AG09319 (cell line): ENCODE measurements at regions not wholly inside any gene's neighbourhood (a gene's known extent, or its start where the extent isn't known, plus 50 kb on each side); places are given as distances from the start of the nearest gene placed in this dataset.
"Not testable (repeated sequence)": the region's sequence is repeated elsewhere in the genome, so short reads cannot be mapped to it uniquely, and the experiment has no call there.

Experiments
- DNase-seq: peaks from one replicate; pipeline ENCODE4 v3.0.0-alpha.2; 2010; ENCODE audit warnings: low read depth; ENCODE audit errors: extremely low read depth
- TF ChIP-seq, protein P1 (sequence below): IDR thresholded peaks from 2 replicates; pipeline ENCODE4 v1.5.1; 2011; ENCODE audit warnings: low read depth, mild to moderate bottlenecking, inconsistent platforms, low read length, moderate library complexity

DNA sequence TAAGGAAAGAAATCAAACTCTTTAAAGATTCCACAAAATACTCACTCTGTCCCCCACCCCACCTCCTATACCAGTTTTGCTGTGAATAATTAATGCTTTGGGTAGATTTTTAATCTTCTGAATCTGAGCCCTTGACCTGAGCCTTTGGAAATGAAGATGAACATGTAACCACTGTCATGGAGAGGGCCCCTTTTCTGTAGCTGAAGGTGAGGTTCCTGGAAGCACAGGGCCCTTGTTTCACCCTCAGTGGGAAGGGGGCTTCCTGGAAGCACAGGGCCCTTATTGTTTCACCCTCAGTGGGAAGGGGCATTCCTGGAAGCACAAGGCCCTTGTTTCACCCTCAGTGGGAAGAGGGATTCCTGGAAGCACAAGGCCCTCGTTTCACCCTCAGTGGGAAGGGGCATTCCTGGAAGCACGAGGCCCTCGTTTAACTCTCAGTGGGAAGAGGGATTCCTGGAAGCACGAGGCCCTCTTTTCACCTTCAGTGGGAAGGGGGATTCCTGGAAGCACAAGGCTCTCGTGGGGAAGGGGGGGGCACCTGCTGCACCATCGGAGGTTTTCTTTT, 75.7 kb downstream of the DACT2 start:
- TF ChIP-seq, protein P1, sequence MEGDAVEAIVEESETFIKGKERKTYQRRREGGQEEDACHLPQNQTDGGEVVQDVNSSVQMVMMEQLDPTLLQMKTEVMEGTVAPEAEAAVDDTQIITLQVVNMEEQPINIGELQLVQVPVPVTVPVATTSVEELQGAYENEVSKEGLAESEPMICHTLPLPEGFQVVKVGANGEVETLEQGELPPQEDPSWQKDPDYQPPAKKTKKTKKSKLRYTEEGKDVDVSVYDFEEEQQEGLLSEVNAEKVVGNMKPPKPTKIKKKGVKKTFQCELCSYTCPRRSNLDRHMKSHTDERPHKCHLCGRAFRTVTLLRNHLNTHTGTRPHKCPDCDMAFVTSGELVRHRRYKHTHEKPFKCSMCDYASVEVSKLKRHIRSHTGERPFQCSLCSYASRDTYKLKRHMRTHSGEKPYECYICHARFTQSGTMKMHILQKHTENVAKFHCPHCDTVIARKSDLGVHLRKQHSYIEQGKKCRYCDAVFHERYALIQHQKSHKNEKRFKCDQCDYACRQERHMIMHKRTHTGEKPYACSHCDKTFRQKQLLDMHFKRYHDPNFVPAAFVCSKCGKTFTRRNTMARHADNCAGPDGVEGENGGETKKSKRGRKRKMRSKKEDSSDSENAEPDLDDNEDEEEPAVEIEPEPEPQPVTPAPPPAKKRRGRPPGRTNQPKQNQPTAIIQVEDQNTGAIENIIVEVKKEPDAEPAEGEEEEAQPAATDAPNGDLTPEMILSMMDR = no peak
- DNase-seq = no peak

- TF ChIP-seq, protein P1 = no peak
- no peak for DNase-seq
Measured at GRCh38 chr6:168242940-168243225, 76.7 kb downstream of the DACT2 start.

GRCh38 chr6:168242111-168242939, 77.3 kb downstream of the DACT2 start:
- DNase-seq = no peak

GRCh38 chr6:168240160-168240559, 79.4 kb downstream of the DACT2 start:
- DNase-seq = no peak

More at GRCh38 chr6:168242111-168242939, 77.3 kb downstream of the DACT2 start:
- TF ChIP-seq, protein P1 = no peak

DNA sequence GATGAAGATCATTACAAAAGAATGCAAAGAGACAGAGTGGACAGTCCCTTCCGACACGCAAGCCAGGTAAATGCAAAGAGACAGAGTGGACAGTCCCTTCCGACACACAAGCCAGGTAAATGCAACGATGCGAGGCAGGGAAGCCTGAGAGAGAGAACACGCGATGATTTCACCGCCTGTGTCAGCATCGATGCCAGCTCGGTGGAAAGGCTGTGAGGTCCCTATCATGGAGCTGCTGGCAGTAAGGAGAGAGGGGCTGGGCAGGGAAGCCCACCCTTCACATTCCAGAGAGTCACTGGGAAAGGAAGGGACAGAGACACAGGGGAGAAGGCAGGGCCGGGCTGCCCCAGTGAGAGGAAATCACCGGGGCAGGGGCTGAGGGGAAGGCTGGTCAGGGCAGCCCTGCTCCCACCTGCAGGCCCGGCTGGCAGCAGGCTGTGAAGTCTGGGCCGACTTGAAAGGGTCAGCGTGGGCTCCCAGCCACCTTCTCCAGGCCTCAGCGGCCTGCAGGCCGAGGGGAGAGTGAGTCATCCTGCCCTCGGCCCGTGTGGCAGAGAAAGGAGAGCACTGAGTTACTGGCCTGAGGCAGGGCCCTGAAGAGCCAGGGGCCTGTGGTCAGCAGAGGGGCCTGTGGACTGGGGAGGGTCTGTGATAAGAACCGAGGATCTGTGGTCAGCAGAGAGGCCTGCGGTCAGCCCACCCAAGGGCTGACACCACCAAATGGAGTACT, 80.4 kb downstream of the DACT2 start:
- DNase-seq = no peak

More at GRCh38 chr6:168240160-168240559, 79.4 kb downstream of the DACT2 start:
- TF ChIP-seq, protein P1 = no peak

GRCh38 chr6:168238159-168238909, 81.2 kb downstream of the DACT2 start:
- TF ChIP-seq, protein P1 = no peak

More for the DNA sequence above, 80.4 kb downstream of the DACT2 start:
- TF ChIP-seq, protein P1 = no peak

DNA sequence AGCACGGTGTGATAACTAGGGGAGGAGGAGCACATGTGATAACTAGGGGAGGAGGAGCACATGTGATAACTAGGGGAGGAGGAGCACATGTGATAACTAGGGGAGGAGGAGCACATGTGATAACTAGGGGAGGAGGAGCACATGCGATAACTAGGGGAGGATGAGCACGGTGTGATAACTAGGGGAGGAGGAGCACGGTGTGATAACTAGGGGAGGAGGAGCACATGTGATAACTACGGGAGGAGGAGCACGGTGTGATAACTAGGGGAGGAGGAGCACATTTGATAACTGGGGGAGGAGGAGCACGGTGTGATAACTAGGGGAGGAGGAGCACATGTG, 85.7 kb downstream of the DACT2 start:
- DNase-seq = not testable (repeated sequence)

More at GRCh38 chr6:168238159-168238909, 81.2 kb downstream of the DACT2 start:
- DNase-seq = no peak
